ENCODE measurements at regions not wholly inside any gene's neighbourhood (a gene's known extent, or its start where the extent isn't known, plus 50 kb on each side); places are given as distances from the start of the nearest gene placed in this dataset.
"Not testable (repeated sequence)": the region's sequence is repeated elsewhere in the genome, so short reads cannot be mapped to it uniquely, and the experiment has no call there.

- no peak for TF ChIP-seq CTCF (IDR thresholded peaks at IDR 0.05; ENCODE audit: insufficient read depth, low read depth, low read length)
- no peak for DNase-seq (ENCODE audit: low read depth)
- no peak overlapping the region for H3K4me3 ChIP-seq (ENCODE audit: low read depth, low read length)
Observed at GRCh38 chr5:109998726-109999125, 309.0 kb downstream of the MAN2A1 start.

GRCh38 chr5:110001648-110002047 is 311.9 kb downstream of the MAN2A1 start:
- no peak for TF ChIP-seq CTCF (IDR thresholded peaks at IDR 0.05; ENCODE audit: insufficient read depth, low read depth, low read length)
- no peak overlapping the region for H3K4me3 ChIP-seq (ENCODE audit: low read depth, low read length)
- DNase-seq (ENCODE audit: low read depth), result no peak

GRCh38 chr5:110002652-110003051 is 312.9 kb downstream of the MAN2A1 start:
- H3K4me3 ChIP-seq (ENCODE audit: low read depth, low read length), result no peak overlapping the region
- TF ChIP-seq CTCF (IDR thresholded peaks at IDR 0.05; ENCODE audit: insufficient read depth, low read depth, low read length), result no peak
- DNase-seq (ENCODE audit: low read depth), result no peak

GRCh38 chr5:110005907-110006562 is 316.3 kb downstream of the MAN2A1 start:
- not testable (repeated sequence) for H3K4me3 ChIP-seq (ENCODE audit: low read depth, low read length); DNase-seq (ENCODE audit: low read depth)

GRCh38 chr5:110007101-110007500 is 317.4 kb downstream of the MAN2A1 start:
- no peak for DNase-seq (ENCODE audit: low read depth)
- no peak overlapping the region for H3K4me3 ChIP-seq (ENCODE audit: low read depth, low read length)
- no peak for TF ChIP-seq CTCF (IDR thresholded peaks at IDR 0.05; ENCODE audit: insufficient read depth, low read depth, low read length)

- no peak for TF ChIP-seq CTCF (IDR thresholded peaks at IDR 0.05; ENCODE audit: insufficient read depth, low read depth, low read length)
- DNase-seq (ENCODE audit: low read depth), result no peak
- no peak overlapping the region for H3K4me3 ChIP-seq (ENCODE audit: low read depth, low read length)
Observed at GRCh38 chr5:110008131-110008530, 318.4 kb downstream of the MAN2A1 start.

GRCh38 chr5:110012145-110012544 is 322.4 kb downstream of the MAN2A1 start:
- H3K4me3 ChIP-seq (ENCODE audit: low read depth, low read length), result no peak overlapping the region
- DNase-seq (ENCODE audit: low read depth), result no peak
- no peak for TF ChIP-seq CTCF (IDR thresholded peaks at IDR 0.05; ENCODE audit: insufficient read depth, low read depth, low read length)

Data from fibroblast of villous mesenchyme (primary cell).